ENCODE measurements at regions not wholly inside any gene's neighbourhood (a gene's known extent, or its start where the extent isn't known, plus 50 kb on each side); places are given as distances from the start of the nearest gene placed in this dataset.

DNA sequence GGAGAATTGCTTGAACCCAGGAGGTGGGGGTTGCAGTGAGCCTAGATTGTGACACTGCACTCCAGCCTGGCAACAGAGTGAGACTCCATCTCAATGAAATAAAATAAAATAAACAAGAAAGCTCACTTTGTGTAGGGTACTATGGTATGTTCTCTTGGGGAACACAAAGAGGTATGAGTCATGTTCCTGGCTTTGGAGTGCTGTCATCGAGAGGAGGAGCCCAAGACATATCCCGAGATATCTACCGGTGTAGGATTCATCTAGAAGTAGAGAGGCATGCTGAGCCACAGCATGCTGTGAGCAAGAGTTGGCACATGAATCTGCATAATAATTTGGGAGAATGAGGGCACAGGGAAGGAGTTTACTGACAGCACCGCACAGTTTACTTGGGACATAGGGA is 244.9 kb upstream of the EPHA4 start:
- H4K91ac ChIP-seq (replicated peaks; ENCODE audit: insufficient read length, low read length), result no peak overlapping the region
- no peak overlapping the region for H3K14ac ChIP-seq (ENCODE audit: insufficient read length)
- H3K23me2 ChIP-seq (ENCODE audit: low read depth, low read length), result no peaks in the 10 kb centered on the region; the same call in 1 of the 2 replicates
- no peak overlapping the region for H4K5ac ChIP-seq (ENCODE audit: insufficient read length, low read depth, low read length)
- ChIA-PET POLR2A (ENCODE audit: partially characterized antibody) (no interaction called here), CTCF (ENCODE audit: partially characterized antibody) (no interaction called here)
- no peaks in the 10 kb centered on the region for H3K79me1 ChIP-seq (ENCODE audit: low read depth, low read length)
- no peak overlapping the region for H2AFZ ChIP-seq (ENCODE audit: low read length)
- no peak overlapping the region for H3K4me3 ChIP-seq (ENCODE audit: extremely low read depth in 1 of 4, insufficient read depth in 2 of 4, low read depth in 3 of 4, low read length in 4 of 4)
- no peaks in the 10 kb centered on the region for H3K36me3 ChIP-seq (ENCODE audit: control insufficient read depth in 2 of 4, insufficient read depth in 4 of 4, low read length in 3 of 4)
- H4K8ac ChIP-seq (ENCODE audit: extremely low read depth, insufficient read depth, low read length), result no peak overlapping the region
- H3K4ac ChIP-seq (replicated peaks; ENCODE audit: insufficient read length, low read depth, low read length), result no peak overlapping the region
- H4K20me1 ChIP-seq (replicated peaks in 1 of 2; ENCODE audit: control insufficient read depth in 1 of 2, insufficient read depth in 2 of 2, low read length in 2 of 2), result no peaks in the 10 kb centered on the region
- H3K18ac ChIP-seq (ENCODE audit: extremely low read depth, low read length), result no peak overlapping the region
- no peak overlapping the region for H2BK15ac ChIP-seq (ENCODE audit: low read length)
- H2BK120ac ChIP-seq (replicated peaks; ENCODE audit: low read depth, low read length), result no peak overlapping the region
- 91% methylated on average over 4 of the region's 4 CpGs; no CpG with 5 or more reads in 1 of the 2 experiments for whole genome bisulfite sequencing, 2 experiments (ENCODE audit: extremely low coverage in 1 of 2, insufficient coverage in 1 of 2, insufficient read length in 1 of 2, insufficient replicate concordance in 2 of 2, low coverage in 1 of 2, low lambda C conversion rate in 2 of 2, missing lambda C conversion rate in 1 of 2)
- H3K56ac ChIP-seq (replicated peaks; ENCODE audit: insufficient read length, low read depth, low read length), result no peak overlapping the region
- FAIRE-seq (no peak), DNase-seq (ENCODE audit: low read depth in 1 of 2, low spot score in 2 of 2) (no peak)
- H3K27ac ChIP-seq (ENCODE audit: low read depth, low read length), result no peak overlapping the region
- H3K4me1 ChIP-seq (replicated peaks in 1 of 4; ENCODE audit: control insufficient read depth in 3 of 4, insufficient read depth in 4 of 4, low read length in 3 of 4), result peaks cover 0 to 5% (median 4%) of the 10 kb centered on the region in 4 experiments; a peak in 5 of 7 replicates
- no peak overlapping the region for H3K4me2 ChIP-seq (ENCODE audit: insufficient read depth in 1 of 2, low read depth in 2 of 2, low read length in 2 of 2)
- H3K23ac ChIP-seq (ENCODE audit: insufficient read length), result no peak overlapping the region
- H3K27me3 ChIP-seq (replicated peaks in 1 of 4; ENCODE audit: control insufficient read depth in 3 of 4, extremely low read depth in 1 of 4, insufficient read depth in 3 of 4, low read length in 3 of 4), result no peaks in the 10 kb centered on the region
- no peak overlapping the region for H3K9ac ChIP-seq (replicated peaks in 1 of 4; ENCODE audit: extremely low read depth in 1 of 4, low read depth in 3 of 4, low read length in 3 of 4)
- no peak overlapping the region for H2AK5ac ChIP-seq (ENCODE audit: low read depth, low read length)
- H3K79me2 ChIP-seq (ENCODE audit: control insufficient read depth in 1 of 2, insufficient read depth in 2 of 2, low read length in 2 of 2), result no peaks in the 10 kb centered on the region
- H2BK12ac ChIP-seq (ENCODE audit: low read depth, low read length), result no peak overlapping the region
- no peak overlapping the region for H2BK5ac ChIP-seq (ENCODE audit: low read depth, low read length)
- H3K9me3 ChIP-seq (ENCODE audit: insufficient read depth in 2 of 2, low read depth in 1 of 2, low read length in 1 of 2), result peaks cover 0 to 3% of the 10 kb centered on the region in 2 experiments; a peak in 2 of 4 replicates
- H2BK20ac ChIP-seq (ENCODE audit: low read length), result no peak overlapping the region
- no peak for TF ChIP-seq RBBP5 (IDR thresholded peaks at IDR 0.05; ENCODE audit: borderline replicate concordance, low read depth, low read length)

Measured in H1 (cell line).